ENCODE measurements at regions not wholly inside any gene's neighbourhood (a gene's known extent, or its start where the extent isn't known, plus 50 kb on each side); places are given as distances from the start of the nearest gene placed in this dataset.

- no peak for TF ChIP-seq CTCF (IDR thresholded peaks at IDR 0.05; ENCODE audit: control insufficient read depth, extremely low read depth, insufficient read depth)
These were observed 470.4 kb upstream of the IGFBP3 start for GRCh38 chr7:46391231-46392201.

GRCh38 chr7:46390042-46390441 is 469.0 kb upstream of the IGFBP3 start:
- TF ChIP-seq CTCF (IDR thresholded peaks at IDR 0.05; ENCODE audit: control insufficient read depth, extremely low read depth, insufficient read depth) = no peak
- H3K4me3 ChIP-seq (ENCODE audit: low read depth, low read length) = no peak overlapping the region
- no peak for DNase-seq (ENCODE audit: low read depth)

More at GRCh38 chr7:46391231-46392201, 470.4 kb upstream of the IGFBP3 start:
- no peak overlapping the region for H3K4me3 ChIP-seq (ENCODE audit: low read depth, low read length)
- DNase-seq (ENCODE audit: low read depth) = no peak

- no peak for DNase-seq (ENCODE audit: low read depth)
- TF ChIP-seq CTCF (IDR thresholded peaks at IDR 0.05; ENCODE audit: control insufficient read depth, extremely low read depth, insufficient read depth) = no peak
- no peak overlapping the region for H3K4me3 ChIP-seq (ENCODE audit: low read depth, low read length)
These were observed 468.1 kb upstream of the IGFBP3 start for GRCh38 chr7:46389146-46389545.

GRCh38 chr7:46387646-46388045 is 466.6 kb upstream of the IGFBP3 start:
- no peak for TF ChIP-seq CTCF (IDR thresholded peaks at IDR 0.05; ENCODE audit: control insufficient read depth, extremely low read depth, insufficient read depth)
- no peak for DNase-seq (ENCODE audit: low read depth)
- no peak overlapping the region for H3K4me3 ChIP-seq (ENCODE audit: low read depth, low read length)

- no peak for DNase-seq (ENCODE audit: low read depth)
These were observed 465.6 kb upstream of the IGFBP3 start for GRCh38 chr7:46386428-46387399.

More at GRCh38 chr7:46386428-46387399, 465.6 kb upstream of the IGFBP3 start:
- no peak for TF ChIP-seq CTCF (IDR thresholded peaks at IDR 0.05; ENCODE audit: control insufficient read depth, extremely low read depth, insufficient read depth)
- H3K4me3 ChIP-seq (ENCODE audit: low read depth, low read length) = no peak overlapping the region
